WTC11 (cell line): ENCODE measurements at regions not wholly inside any gene's neighbourhood (a gene's known extent, or its start where the extent isn't known, plus 50 kb on each side); places are given as distances from the start of the nearest gene placed in this dataset.

Experiments used
- ATAC-seq: fragments of 200-7000 bp; cut with Tn5 transposase; 2 replicates; pipeline ENCODE4 v1.10.0; 2021; ENCODE audit warnings: mild to moderate bottlenecking, moderate library complexity
- CTCF ChIA-PET: fragments of 300-600 bp; sonication (Branson Sonifier 250); formaldehyde crosslinking; loops from one replicate; lab custom pipeline; 2021; ENCODE audit warnings: antibody characterized with exemption; lab: Charles Lee
- POLR2A ChIA-PET: fragments of 350-600 bp; sonication (Branson Sonifier 250); formaldehyde crosslinking; loops from one replicate; lab custom pipeline; 2021; ENCODE audit warnings: antibody characterized with exemption; lab: Charles Lee
- DNase-seq: peaks from one replicate; pipeline ENCODE4 v3.0.0; 2021; ENCODE audit warnings: low spot score
- H3K27ac Mint-ChIP-seq: 2 replicates; pipeline ENCODE4 v1.8.0; 2021; ENCODE audit warnings: mixed read lengths
- H3K27me3 Mint-ChIP-seq: 2 replicates; pipeline ENCODE4 v1.8.0; 2021; ENCODE audit warnings: low read depth, mild to moderate bottlenecking, moderate library complexity, mixed read lengths
- H3K36me3 Mint-ChIP-seq: 2 replicates; pipeline ENCODE4 v1.8.0; 2021; ENCODE audit warnings: mixed read lengths
- H3K4me1 Mint-ChIP-seq: 2 replicates; pipeline ENCODE4 v1.8.0; 2022; ENCODE audit warnings: mixed read lengths
- H3K4me3 Mint-ChIP-seq: 2 replicates; pipeline ENCODE4 v1.8.0; 2021; ENCODE audit warnings: mild to moderate bottlenecking, moderate library complexity, mixed read lengths
- H3K9me3 Mint-ChIP-seq: 2 replicates; pipeline ENCODE4 v1.8.0; 2021; ENCODE audit warnings: mixed read lengths
- ATF1 ChIP-seq: sonication (generic); formaldehyde crosslinking; IDR thresholded peaks from 2 replicates; pipeline ENCODE4 v1.8.1; 2023; ENCODE audit warnings: mild to moderate bottlenecking, moderate library complexity, missing genetic modification reagents
- E2F5 ChIP-seq: sonication (generic); formaldehyde crosslinking; IDR thresholded peaks from 2 replicates; pipeline ENCODE4 v1.8.1; 2022; ENCODE audit warnings: mild to moderate bottlenecking, moderate library complexity, missing genetic modification reagents
- ERG ChIP-seq: fragments of 250-450 bp; sonication (Bioruptor Pico); IDR thresholded peaks from 2 replicates; pipeline ENCODE4 v1.8.0; 2021; ENCODE audit warnings: mild to moderate bottlenecking
- FOXP4 ChIP-seq: sonication (generic); formaldehyde crosslinking; IDR thresholded peaks from 2 replicates; pipeline ENCODE4 v1.8.0; 2022; ENCODE audit warnings: mild to moderate bottlenecking, missing genetic modification reagents
- GABPB1 ChIP-seq: sonication (generic); formaldehyde crosslinking; IDR thresholded peaks from 2 replicates; pipeline ENCODE4 v1.8.1; 2023; ENCODE audit warnings: mild to moderate bottlenecking, missing genetic modification reagents
- HMGXB4 ChIP-seq: sonication (generic); formaldehyde crosslinking; IDR thresholded peaks from 2 replicates; pipeline ENCODE4 v1.8.1; 2023; ENCODE audit warnings: mild to moderate bottlenecking, moderate library complexity, missing genetic modification reagents
- NFATC4 ChIP-seq: fragments of 250-450 bp; sonication (Bioruptor Pico); IDR thresholded peaks from 2 replicates; pipeline ENCODE4 v1.9.0; 2021; ENCODE audit warnings: mild to moderate bottlenecking
- NR1H2 ChIP-seq: sonication (generic); formaldehyde crosslinking; IDR thresholded peaks from 2 replicates; pipeline ENCODE4 v1.9.0; 2021; ENCODE audit warnings: mild to moderate bottlenecking, moderate library complexity, missing genetic modification reagents
- NR2C2 ChIP-seq: sonication (generic); formaldehyde crosslinking; IDR thresholded peaks from 2 replicates; pipeline ENCODE4 v1.8.0; 2022; ENCODE audit warnings: mild to moderate bottlenecking, missing genetic modification reagents
- PREB ChIP-seq: sonication (generic); formaldehyde crosslinking; IDR thresholded peaks from 2 replicates; pipeline ENCODE4 v1.8.1; 2022; ENCODE audit warnings: mild to moderate bottlenecking, missing genetic modification reagents, moderate library complexity, borderline replicate concordance
- ZNF232 ChIP-seq: sonication (generic); formaldehyde crosslinking; IDR thresholded peaks from 2 replicates; pipeline ENCODE4 v1.8.0; 2022; ENCODE audit warnings: mild to moderate bottlenecking, missing genetic modification reagents
- ZNF396 ChIP-seq: fragments of 250-450 bp; sonication (Bioruptor Pico); IDR thresholded peaks from 2 replicates; pipeline ENCODE4 v1.8.0; 2021; ENCODE audit warnings: mild to moderate bottlenecking, moderate library complexity, borderline replicate concordance
- ZNF416 ChIP-seq: fragments of 250-450 bp; sonication (Bioruptor Pico); IDR thresholded peaks from 2 replicates; pipeline ENCODE4 v1.9.0; 2021; ENCODE audit warnings: mild to moderate bottlenecking, inconsistent platforms
- TF ChIP-seq, protein P1 (sequence below): fragments of 250-450 bp; sonication (Bioruptor Pico); conservative IDR thresholded peaks from 2 replicates; pipeline ENCODE4 v1.9.0; 2021; ENCODE audit warnings: mild to moderate bottlenecking
- TF ChIP-seq, protein P2 (sequence below): sonication (generic); formaldehyde crosslinking; conservative IDR thresholded peaks from 2 replicates; pipeline ENCODE4 v1.8.1; 2022; ENCODE audit warnings: mild to moderate bottlenecking, missing genetic modification reagents
- TF ChIP-seq, protein P3 (sequence below): sonication (generic); formaldehyde crosslinking; IDR thresholded peaks from 2 replicates; pipeline ENCODE4 v1.8.1; 2022; ENCODE audit warnings: low read depth, missing genetic modification reagents, borderline replicate concordance

DNA sequence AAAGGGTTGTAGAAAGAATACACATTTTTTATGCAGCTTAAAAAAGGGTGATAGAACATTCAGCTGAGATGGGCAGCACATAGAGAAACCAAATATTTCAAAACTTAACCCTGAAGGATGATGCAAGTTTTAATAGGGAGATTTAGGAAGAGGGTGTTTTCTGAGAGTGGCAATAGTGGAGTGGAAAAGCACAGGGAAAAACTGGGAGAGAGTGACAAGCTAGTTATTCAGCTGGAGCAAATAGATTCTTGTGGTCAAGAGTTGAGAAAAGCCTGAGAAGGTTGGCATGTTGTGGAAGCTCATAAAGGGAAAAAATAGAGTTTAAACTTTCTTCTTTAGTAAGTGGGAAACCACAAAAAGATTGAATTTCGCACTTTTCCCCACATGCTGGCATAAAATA is 359.6 kb upstream of the PITX2 start (continued):
- TF ChIP-seq, protein P1, sequence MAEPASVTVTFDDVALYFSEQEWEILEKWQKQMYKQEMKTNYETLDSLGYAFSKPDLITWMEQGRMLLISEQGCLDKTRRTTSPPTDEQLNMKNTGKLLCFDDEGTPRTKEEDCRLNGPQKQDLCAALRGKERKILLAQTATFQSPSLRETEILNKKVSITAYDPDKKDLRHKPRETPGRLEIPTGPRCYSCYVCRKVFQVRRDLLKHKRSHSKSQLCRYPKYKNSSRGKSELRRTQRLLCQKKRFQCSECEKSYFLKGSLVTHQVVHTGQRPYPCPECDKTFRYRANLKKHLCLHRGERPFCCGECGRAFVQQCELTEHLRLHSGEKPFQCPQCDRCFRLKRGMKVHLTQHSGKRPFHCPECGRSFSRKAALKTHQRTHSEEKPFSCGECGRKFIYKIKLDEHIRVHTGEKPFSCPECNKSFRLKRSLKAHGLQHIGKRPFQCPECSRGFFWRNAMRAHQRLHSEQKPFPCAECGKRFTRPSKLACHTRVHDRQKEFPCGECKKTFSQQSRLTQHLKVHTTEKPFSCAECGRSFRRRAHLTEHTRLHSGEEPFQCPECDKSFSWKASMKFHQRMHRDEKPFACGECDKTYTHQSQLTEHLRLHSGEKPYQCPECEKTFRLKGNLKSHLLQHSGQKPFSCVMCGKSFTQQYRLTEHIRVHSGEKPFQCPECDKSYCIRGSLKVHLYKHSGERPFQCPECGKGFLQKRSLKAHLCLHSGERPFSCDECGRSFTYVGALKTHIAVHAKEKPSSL: no peak

DNA sequence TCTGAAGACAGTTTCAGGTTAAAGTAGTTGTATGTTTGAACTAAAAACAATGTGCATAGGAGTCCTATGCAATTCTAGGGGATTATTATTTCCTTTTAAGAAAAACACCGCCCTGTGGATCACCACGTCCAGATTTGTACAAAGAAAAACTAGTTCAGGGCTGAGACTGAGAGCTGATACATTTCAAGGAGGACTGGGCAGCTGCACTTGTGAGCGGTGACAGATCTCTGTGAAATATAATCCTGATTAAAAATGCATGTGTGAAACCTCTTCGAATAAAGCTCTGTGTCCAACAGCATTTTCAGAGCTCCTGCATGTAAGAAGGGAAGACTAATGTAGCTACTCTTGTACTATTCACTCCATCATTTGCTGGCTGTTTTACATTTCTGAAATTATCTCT is 365.8 kb upstream of the PITX2 start:
- no peaks in the 10 kb centered on the region for H3K36me3 Mint-ChIP-seq
- POLR2A ChIA-PET: no interaction called here
- CTCF ChIA-PET: no interaction called here
- TF ChIP-seq ZNF416 (CRISPR knock-in tag) (no peak), NR2C2 (CRISPR knock-in tag) (no peak), ZNF232 (CRISPR knock-in tag) (no peak), PREB (CRISPR knock-in tag) (no peak), GABPB1 (no peak), ZNF396 (CRISPR knock-in tag) (no peak), ERG (CRISPR knock-in tag) (no peak), HMGXB4 (no peak), FOXP4 (CRISPR knock-in tag) (no peak), ATF1 (CRISPR knock-in tag) (no peak), E2F5 (CRISPR knock-in tag) (no peak), NFATC4 (no peak), NR1H2 (CRISPR knock-in tag) (no peak)
- TF ChIP-seq, protein P2, sequence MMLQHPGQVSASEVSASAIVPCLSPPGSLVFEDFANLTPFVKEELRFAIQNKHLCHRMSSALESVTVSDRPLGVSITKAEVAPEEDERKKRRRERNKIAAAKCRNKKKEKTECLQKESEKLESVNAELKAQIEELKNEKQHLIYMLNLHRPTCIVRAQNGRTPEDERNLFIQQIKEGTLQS (CRISPR knock-in tag): no peak
- TF ChIP-seq, protein P3, sequence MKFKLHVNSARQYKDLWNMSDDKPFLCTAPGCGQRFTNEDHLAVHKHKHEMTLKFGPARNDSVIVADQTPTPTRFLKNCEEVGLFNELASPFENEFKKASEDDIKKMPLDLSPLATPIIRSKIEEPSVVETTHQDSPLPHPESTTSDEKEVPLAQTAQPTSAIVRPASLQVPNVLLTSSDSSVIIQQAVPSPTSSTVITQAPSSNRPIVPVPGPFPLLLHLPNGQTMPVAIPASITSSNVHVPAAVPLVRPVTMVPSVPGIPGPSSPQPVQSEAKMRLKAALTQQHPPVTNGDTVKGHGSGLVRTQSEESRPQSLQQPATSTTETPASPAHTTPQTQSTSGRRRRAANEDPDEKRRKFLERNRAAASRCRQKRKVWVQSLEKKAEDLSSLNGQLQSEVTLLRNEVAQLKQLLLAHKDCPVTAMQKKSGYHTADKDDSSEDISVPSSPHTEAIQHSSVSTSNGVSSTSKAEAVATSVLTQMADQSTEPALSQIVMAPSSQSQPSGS: no peak
- TF ChIP-seq, all 79 proteins: peak for 0
- H3K9me3 Mint-ChIP-seq: no peaks in the 10 kb centered on the region
- H3K27me3 Mint-ChIP-seq: no peaks in the 10 kb centered on the region
- no peak overlapping the region for H3K27ac Mint-ChIP-seq
- no peak overlapping the region for H3K4me3 Mint-ChIP-seq
- H3K4me1 Mint-ChIP-seq: no peaks in the 10 kb centered on the region
- ATAC-seq: no peak
- no peak for DNase-seq
